GM12891 (cell line): ENCODE measurements at regions not wholly inside any gene's neighbourhood (a gene's known extent, or its start where the extent isn't known, plus 50 kb on each side); places are given as distances from the start of the nearest gene placed in this dataset.

Source experiments
- PAX5 ChIP-seq: IDR thresholded peaks from 2 replicates; pipeline ENCODE4 v1.6.1; 2011; ENCODE audit warnings: low read length, moderate library complexity, mild to moderate bottlenecking; ENCODE audit not compliant: insufficient read depth, severe bottlenecking
- POLR2A ChIP-seq: IDR thresholded peaks from 2 replicates; pipeline ENCODE4 v1.6.1; 2011; ENCODE audit warnings: low read depth, low read length, control low read depth
- POLR2AphosphoS5 ChIP-seq: IDR thresholded peaks from 2 replicates; pipeline ENCODE4 v1.6.1; 2011; ENCODE audit warnings: low read depth, low read length, control low read depth
- POU2F2 ChIP-seq: IDR thresholded peaks from 2 replicates; pipeline ENCODE4 v1.6.1; 2011; ENCODE audit warnings: low read depth, mild to moderate bottlenecking, control low read depth, low read length, moderate library complexity
- SPI1 ChIP-seq: IDR thresholded peaks from 2 replicates; pipeline ENCODE4 v1.6.1; 2011; ENCODE audit warnings: low read depth, low read length, control low read depth
- TAF1 ChIP-seq: IDR thresholded peaks from 2 replicates; pipeline ENCODE4 v1.6.1; 2011; ENCODE audit warnings: low read depth, low read length, control low read depth

- TF ChIP-seq TAF1 (no peak), POLR2A (no peak), PAX5 (no peak), POLR2AphosphoS5 (no peak), SPI1 (no peak), POU2F2 (no peak)
These were observed 645.4 kb upstream of the ATXN7L3B start for GRCh38 chr12:73892201-73892600.
